K562 (cell line): ENCODE measurements at regions not wholly inside any gene's neighbourhood (a gene's known extent, or its start where the extent isn't known, plus 50 kb on each side); places are given as distances from the start of the nearest gene placed in this dataset.
"Not testable (repeated sequence)": the region's sequence is repeated elsewhere in the genome, so short reads cannot be mapped to it uniquely, and the experiment has no call there.

Experiments
- ATAC-seq: fragments of 200-7000 bp; cut with Tn5 transposase; 3 replicates; pipeline ENCODE4 v1.9.1; 2020; ENCODE audit warnings: moderate library complexity
- BruUV-seq: library from RNA; stranded (reverse); fragments of 400-500 nt; replicated peaks from 2 replicates; lab custom pipeline; 2021; lab: Mats Ljungman, UMichigan
- CTCF ChIA-PET: fragments of 300-600 bp; formaldehyde crosslinking; extraction: SDS; loops from one replicate; lab custom pipeline; 2021; ENCODE audit warnings: low intra/inter-chr PET ratio; lab: Yijun Ruan, JAX
- POLR2A ChIA-PET: fragments of 300-600, 350-650 bp; sonication (Branson Sonifier 250); formaldehyde crosslinking; extraction: SDS; loops from one replicate; lab custom pipeline; 2021; ENCODE audit warnings: antibody characterized with exemption, inconsistent platforms; lab: Yijun Ruan, JAX
- DNase-seq, 4 experiments: peaks; one replicate each; pipeline versions ENCODE4 v3.0.0 to v3.0.0-alpha.2; 2011 to 2018; ENCODE audit warnings: low spot score in 3 of 4, mixed read lengths in 3 of 4; ENCODE audit errors: extremely low read depth in 1 of 4
- FAIRE-seq: peaks from 2 replicates; lab custom pipeline; 2011; peaks lifted over from hg19 to GRCh38; lab: Jason Lieb, UNC
- H2AFZ ChIP-seq: 2 replicates; pipeline ENCODE4 v1.6.0; 2011; ENCODE audit warnings: low read depth, low read length, control low read depth, inconsistent platforms
- H3K27ac ChIP-seq: fragments of 200-600 bp; 3 replicates; pipeline ENCODE4 v1.8.0; 2011; ENCODE audit warnings: low read depth, mild to moderate bottlenecking, control low read depth, inconsistent platforms, low read length, moderate library complexity, mixed read lengths; ENCODE audit errors: extremely low read depth
- H3K27me3 ChIP-seq, 2 experiments: fragments of 300-600 bp in 1 of 2; 2 replicates in 1 of 2; 3 replicates in 1 of 2; pipeline versions ENCODE4 v1.6.0 to v1.8.0; 2011; ENCODE audit warnings: inconsistent platforms in 2 of 2, low read length in 2 of 2, mild to moderate bottlenecking in 1 of 2, mixed read lengths in 1 of 2, moderate library complexity in 1 of 2; ENCODE audit not compliant: control insufficient read depth in 2 of 2, insufficient read depth in 2 of 2
- H3K36me3 ChIP-seq: fragments of 300-600 bp; 3 replicates; pipeline ENCODE4 v1.8.0; 2011; ENCODE audit warnings: mild to moderate bottlenecking, low read length, inconsistent platforms; ENCODE audit not compliant: control insufficient read depth, insufficient read depth
- H3K4me1 ChIP-seq, 2 experiments: fragments of 200-600 bp in 1 of 2; replicated peaks in 1 of 2; 2 replicates in 1 of 2; 3 replicates in 1 of 2; pipeline versions ENCODE4 v1.5.1 to v1.8.0; 2011; ENCODE audit warnings: inconsistent platforms in 2 of 2, low read length in 2 of 2, mild to moderate bottlenecking in 1 of 2, mixed read lengths in 1 of 2, moderate library complexity in 1 of 2; ENCODE audit not compliant: control insufficient read depth in 2 of 2, insufficient read depth in 2 of 2
- H3K4me2 ChIP-seq: 2 replicates; pipeline ENCODE4 v1.6.1; 2011; ENCODE audit warnings: low read length, control low read depth, inconsistent platforms, mixed read lengths; ENCODE audit not compliant: insufficient read depth
- H3K4me3 ChIP-seq: fragments of 200-600 bp; sonication (generic), shearing (Covaris generic); 2 replicates; pipeline ENCODE4 v1.5.1; 2016; ENCODE audit warnings: control low read depth, inconsistent platforms
- H3K79me2 ChIP-seq: fragments of 200-600 bp; 3 replicates; pipeline ENCODE4 v1.8.0; 2011; ENCODE audit warnings: low read length, inconsistent platforms; ENCODE audit not compliant: control insufficient read depth, insufficient read depth
- H3K9ac ChIP-seq, 2 experiments: 2 replicates each; pipeline versions ENCODE4 v1.6.0 to v1.6.1; 2011; ENCODE audit warnings: low read depth in 2 of 2, low read length in 2 of 2, control low read depth in 1 of 2, inconsistent platforms in 1 of 2, mild to moderate bottlenecking in 1 of 2, mixed read lengths in 1 of 2; ENCODE audit not compliant: insufficient read depth in 1 of 2
- H3K9me1 ChIP-seq: one replicate; pipeline ENCODE4 v1.6.0; 2011; ENCODE audit warnings: inconsistent platforms, mild to moderate bottlenecking, low read length, moderate library complexity; ENCODE audit not compliant: control insufficient read depth, insufficient read depth
- H3K9me3 ChIP-seq: replicated peaks from 2 replicates; pipeline ENCODE4 v1.5.1; 2011; ENCODE audit warnings: low read depth, low read length, inconsistent platforms; ENCODE audit not compliant: control insufficient read depth, insufficient read depth
- H4K20me1 ChIP-seq: replicated peaks from 2 replicates; pipeline ENCODE4 v1.6.1; 2011; ENCODE audit warnings: low read length, inconsistent platforms, mixed read lengths; ENCODE audit not compliant: control insufficient read depth, insufficient read depth
- AFF4 ChIP-seq: sonication (generic); formaldehyde crosslinking; IDR thresholded peaks from 2 replicates; pipeline ENCODE4 v1.8.0; 2023; ENCODE audit warnings: mild to moderate bottlenecking, missing genetic modification reagents
- CBFB ChIP-seq: sonication (generic); formaldehyde crosslinking; IDR thresholded peaks from 2 replicates; pipeline ENCODE4 v1.4.0; 2020; ENCODE audit warnings: mild to moderate bottlenecking, missing genetic modification reagents
- CHD1 ChIP-seq: fragments of 200-600 bp; sonication (generic); IDR thresholded peaks from one replicate; pipeline ENCODE4 v1.6.1; 2012; ENCODE audit warnings: mild to moderate bottlenecking, moderate library complexity, low read length, inconsistent platforms
- LARP7 ChIP-seq: fragments of 450-650 bp; IDR thresholded peaks from 2 replicates; pipeline ENCODE4 v1.6.1; 2016
- MIER1 ChIP-seq: fragments of 450-650 bp; IDR thresholded peaks from 2 replicates; pipeline ENCODE4 v1.6.1; 2016; ENCODE audit warnings: antibody characterized with exemption, mild to moderate bottlenecking, low read depth
- NCOR1 ChIP-seq: fragments of 450-650 bp; IDR thresholded peaks from 2 replicates; pipeline ENCODE4 v1.6.1; 2016; ENCODE audit warnings: mild to moderate bottlenecking, moderate library complexity
- NR4A1 ChIP-seq, 2 experiments: fragments of 250-450 bp in 1 of 2; fragments of 450-650 bp in 1 of 2; sonication (Bioruptor Pico) in 1 of 2; IDR thresholded peaks; 2 replicates each; pipeline versions ENCODE4 v1.4.0 to v1.6.1; 2016 to 2020; ENCODE audit warnings: mild to moderate bottlenecking in 2 of 2, missing compliant biosample characterization in 1 of 2, missing genetic modification characterization in 1 of 2, moderate library complexity in 1 of 2
- POLR2G ChIP-seq: fragments of 200-400 bp; formaldehyde crosslinking; IDR thresholded peaks from 2 replicates; pipeline ENCODE4 v1.6.1; 2017; ENCODE audit warnings: low read depth, mild to moderate bottlenecking, antibody characterized with exemption, low read length, moderate library complexity
- PTTG1 ChIP-seq: fragments of 450-650 bp; IDR thresholded peaks from 2 replicates; pipeline ENCODE4 v1.6.1; 2016; ENCODE audit warnings: low read depth, mild to moderate bottlenecking, missing genetic modification characterization, missing compliant biosample characterization
- SLC30A9 ChIP-seq: fragments of 250-450 bp; sonication (Bioruptor Pico); IDR thresholded peaks from 2 replicates; pipeline ENCODE4 v1.8.0; 2022; ENCODE audit warnings: mild to moderate bottlenecking, moderate library complexity
- SMAD1 ChIP-seq: fragments of 150-350 bp; IDR thresholded peaks from 2 replicates; pipeline ENCODE4 v1.6.1; 2014; ENCODE audit warnings: low read length, low read depth; ENCODE audit not compliant: partially characterized antibody
- SMAD2 ChIP-seq: fragments of 150-350 bp; IDR thresholded peaks from 2 replicates; pipeline ENCODE4 v1.6.1; 2014; ENCODE audit warnings: low read depth, mild to moderate bottlenecking, low read length
- THRAP3 ChIP-seq: fragments of 450-650 bp; IDR thresholded peaks from 2 replicates; pipeline ENCODE4 v1.6.1; 2016; ENCODE audit warnings: mild to moderate bottlenecking, inconsistent platforms, borderline replicate concordance
- ZNF253 ChIP-seq: fragments of 250-450 bp; sonication (Bioruptor Pico); conservative IDR thresholded peaks from 2 replicates; pipeline ENCODE4 v1.6.1; 2021; ENCODE audit warnings: mild to moderate bottlenecking
- ZNF707 ChIP-seq: fragments of 250-450 bp; sonication (Bioruptor Pico); conservative IDR thresholded peaks from 2 replicates; pipeline ENCODE4 v1.8.0; 2022; ENCODE audit warnings: inconsistent platforms, mild to moderate bottlenecking, moderate library complexity
- ZNF778 ChIP-seq: fragments of 450-650 bp; formaldehyde crosslinking; IDR thresholded peaks from 2 replicates; pipeline ENCODE4 v1.4.0; 2020; ENCODE audit warnings: mild to moderate bottlenecking, moderate library complexity
- WGBS: fragments of 100-300 bp; shearing (Covaris generic); methylation state at CpG from one replicate; pipeline ENCODE4 v1.1.6; 2016; ENCODE audit warnings: low coverage, mixed read lengths; ENCODE audit not compliant: insufficient coverage; ENCODE audit errors: missing lambda C conversion rate; 5-methylcytosine and 5-hydroxymethylcytosine counted together
- in situ Hi-C: fragments of 300-500 bp; cut with MboI; formaldehyde crosslinking; loops from 4 replicates; pipeline ENCODE4 v1.15.0; 2018; ENCODE audit warnings: inconsistent platforms, mixed read lengths
- intact Hi-C: fragments of 100-400 bp; cut with micrococcal nuclease; formaldehyde crosslinking; loops from 2 replicates; pipeline ENCODE4 v1.14.2; 2022

- not testable (repeated sequence) for H3K4me1 ChIP-seq
Observed at GRCh38 chr17:71617767-71618166, 503.1 kb upstream of the SOX9 start.

GRCh38 chr17:71625330-71625729 lies 495.5 kb upstream of the SOX9 start:
- ChIA-PET POLR2A (no interaction called here), CTCF (no interaction called here)
- 9% methylated on average over 1 of the region's 1 CpG for WGBS
- BruUV-seq = no TSS peak
- no peak overlapping the region for H3K4me2 ChIP-seq
- H3K9me1 ChIP-seq = no peaks in the 10 kb centered on the region
- H3K27ac ChIP-seq = no peak overlapping the region
- DNase-seq (no peak), ATAC-seq (no peak), FAIRE-seq (no peak)
- no peaks in the 10 kb centered on the region for H3K27me3 ChIP-seq
- H2AFZ ChIP-seq = no peak overlapping the region
- in situ Hi-C loops (no loop called here), intact Hi-C loops (no loop called here)
- no peaks in the 10 kb centered on the region for H3K9me3 ChIP-seq
- no peaks in the 10 kb centered on the region for H3K36me3 ChIP-seq
- no peaks in the 10 kb centered on the region for H3K4me1 ChIP-seq
- H3K79me2 ChIP-seq = no peaks in the 10 kb centered on the region
- no peaks in the 10 kb centered on the region for H4K20me1 ChIP-seq
- no peak overlapping the region for H3K4me3 ChIP-seq
- H3K9ac ChIP-seq = no peak overlapping the region
- TF ChIP-seq MIER1 (no peak), SLC30A9 (CRISPR knock-in tag) (no peak), CBFB (no peak), SMAD1 (no peak), PTTG1 (tag) (no peak), SMAD2 (no peak), AFF4 (no peak), POLR2G (no peak), ZNF253 (CRISPR knock-in tag) (no peak), NCOR1 (no peak), NR4A1 (CRISPR knock-in tag; IDR thresholded peaks at IDR 0.05) (no peak), NR4A1 (tag; IDR thresholded peaks at IDR 0.05) (no peak), ZNF778 (CRISPR knock-in tag) (no peak), LARP7 (no peak), THRAP3 (no peak), CHD1 (no peak)

More at GRCh38 chr17:71617767-71618166, 503.1 kb upstream of the SOX9 start:
- POLR2A ChIA-PET, H2AFZ ChIP-seq, H3K9ac ChIP-seq, H3K4me3 ChIP-seq, H4K20me1 ChIP-seq, CTCF ChIA-PET, in situ Hi-C loops, intact Hi-C loops, H3K36me3 ChIP-seq, BruUV-seq, DNase-seq, H3K9me1 ChIP-seq, ATAC-seq, H3K4me2 ChIP-seq, H3K9me3 ChIP-seq, H3K27ac ChIP-seq, FAIRE-seq, H3K79me2 ChIP-seq, H3K27me3 ChIP-seq: not testable (repeated sequence)
- TF ChIP-seq ZNF707 = peak; percentile 85
